ENCODE measurements at regions not wholly inside any gene's neighbourhood (a gene's known extent, or its start where the extent isn't known, plus 50 kb on each side); places are given as distances from the start of the nearest gene placed in this dataset.

GRCh38 chr14:55973911-55974630 lies 144.1 kb upstream of the PELI2 start:
- TF ChIP-seq CTCF (IDR thresholded peaks at IDR 0.05) (no peak), POLR2A (IDR thresholded peaks at IDR 0.05) (no peak)
- no peak overlapping the region for H3K4me3 ChIP-seq (ENCODE audit: low read depth, poor library complexity, severe bottlenecking)
- DNase-seq (ENCODE audit: low spot score in 2 of 2), result no peak
- 78 to 83% methylated on average over 3 of the region's 3 CpGs for WGBS, 2 donors
- intact Hi-C loops (cut with DNase I; ENCODE audit: low total_unique reads), result no loop called here

GRCh38 chr14:55975281-55975910 lies 142.8 kb upstream of the PELI2 start:
- WGBS, 2 donors, result 90 to 91% methylated on average over 5 of the region's 5 CpGs
- TF ChIP-seq CTCF (IDR thresholded peaks at IDR 0.05), result no peak
- no peak for TF ChIP-seq POLR2A (IDR thresholded peaks at IDR 0.05)
- intact Hi-C loops (cut with DNase I; ENCODE audit: low total_unique reads), result no loop called here
- no peak for DNase-seq (ENCODE audit: low spot score in 2 of 2)
- no peak overlapping the region for H3K4me3 ChIP-seq (ENCODE audit: low read depth, poor library complexity, severe bottlenecking)

GRCh38 chr14:55976219-55976618 lies 142.0 kb upstream of the PELI2 start:
- intact Hi-C loops (cut with DNase I; ENCODE audit: low total_unique reads), result no loop called here
- no peak for TF ChIP-seq POLR2A (IDR thresholded peaks at IDR 0.05)
- no peak for TF ChIP-seq CTCF (IDR thresholded peaks at IDR 0.05)
- no peak overlapping the region for H3K4me3 ChIP-seq (ENCODE audit: low read depth, poor library complexity, severe bottlenecking)
- 65 to 71% methylated on average over 5 of the region's 5 CpGs for WGBS, 2 donors
- DNase-seq (ENCODE audit: low spot score in 2 of 2), result no peak

GRCh38 chr14:55976655-55977054 lies 141.6 kb upstream of the PELI2 start:
- intact Hi-C loops (cut with DNase I; ENCODE audit: low total_unique reads), result no loop called here
- TF ChIP-seq CTCF (IDR thresholded peaks at IDR 0.05), result no peak
- TF ChIP-seq POLR2A (IDR thresholded peaks at IDR 0.05), result no peak
- no peak overlapping the region for H3K4me3 ChIP-seq (ENCODE audit: low read depth, poor library complexity, severe bottlenecking)
- DNase-seq (ENCODE audit: low spot score in 2 of 2), result no peak
- 47% methylated on average over 3 of the region's 3 CpGs for WGBS, 2 donors

- H3K4me3 ChIP-seq (ENCODE audit: low read depth, poor library complexity, severe bottlenecking), result no peak overlapping the region
- intact Hi-C loops (cut with DNase I; ENCODE audit: low total_unique reads), result no loop called here
- TF ChIP-seq CTCF (IDR thresholded peaks at IDR 0.05) (no peak), POLR2A (IDR thresholded peaks at IDR 0.05) (no peak)
- no peak for DNase-seq (ENCODE audit: low spot score in 2 of 2)
- 62 to 69% methylated on average over 4 of the region's 4 CpGs for WGBS, 2 donors
These were observed 140.6 kb upstream of the PELI2 start for GRCh38 chr14:55977392-55978150.
